WTC11 (cell line): ENCODE measurements at regions not wholly inside any gene's neighbourhood (a gene's known extent, or its start where the extent isn't known, plus 50 kb on each side); places are given as distances from the start of the nearest gene placed in this dataset.

ENCODE experiments used
- JUN ChIP-seq: sonication (generic); formaldehyde crosslinking; IDR thresholded peaks from 2 replicates; pipeline ENCODE4 v1.8.0; 2023; ENCODE audit warnings: mild to moderate bottlenecking, missing genetic modification reagents
- NFYB ChIP-seq: sonication (generic); formaldehyde crosslinking; conservative IDR thresholded peaks from 2 replicates; pipeline ENCODE4 v1.8.0; 2022; ENCODE audit warnings: low read depth, missing genetic modification reagents
- NR3C1 ChIP-seq: sonication (generic); formaldehyde crosslinking; conservative IDR thresholded peaks from 2 replicates; pipeline ENCODE4 v1.8.1; 2023; ENCODE audit warnings: low read depth, mild to moderate bottlenecking, missing genetic modification reagents
- RELA ChIP-seq: sonication (generic); formaldehyde crosslinking; IDR thresholded peaks from 2 replicates; pipeline ENCODE4 v1.8.1; 2022; ENCODE audit warnings: missing genetic modification reagents, mild to moderate bottlenecking, borderline replicate concordance
- TEAD4 ChIP-seq: sonication (generic); formaldehyde crosslinking; IDR thresholded peaks from 2 replicates; pipeline ENCODE4 v1.8.0; 2022; ENCODE audit warnings: mild to moderate bottlenecking, missing genetic modification reagents
- ZNF219 ChIP-seq: sonication (generic); formaldehyde crosslinking; IDR thresholded peaks from 2 replicates; pipeline ENCODE4 v1.8.0; 2023; ENCODE audit warnings: missing genetic modification reagents, mild to moderate bottlenecking, borderline replicate concordance
- TF ChIP-seq, protein P1 (sequence below): fragments of 200-600 bp; IDR thresholded peaks from 2 replicates; pipeline ENCODE4 v1.8.0; 2022; ENCODE audit warnings: antibody characterized with exemption
- TF ChIP-seq, protein P2 (sequence below): fragments of 250-450 bp; sonication (Bioruptor Pico); IDR thresholded peaks from 2 replicates; pipeline ENCODE4 v2.1.2; 2022; ENCODE audit warnings: mild to moderate bottlenecking, moderate library complexity
- TF ChIP-seq, protein P3 (sequence below): sonication (generic); formaldehyde crosslinking; IDR thresholded peaks from 2 replicates; pipeline ENCODE4 v1.8.0; 2022; ENCODE audit warnings: mild to moderate bottlenecking, missing genetic modification reagents
- TF ChIP-seq, protein P4 (sequence below): sonication (generic); formaldehyde crosslinking; IDR thresholded peaks from 2 replicates; pipeline ENCODE4 v1.8.1; 2022; ENCODE audit warnings: low read depth, mild to moderate bottlenecking, moderate library complexity, missing genetic modification reagents, borderline replicate concordance
- TF ChIP-seq, protein P5 (sequence below): fragments of 250-450 bp; sonication (Bioruptor Pico); conservative IDR thresholded peaks from 2 replicates; pipeline ENCODE4 v1.9.0; 2021; ENCODE audit warnings: mild to moderate bottlenecking

DNA sequence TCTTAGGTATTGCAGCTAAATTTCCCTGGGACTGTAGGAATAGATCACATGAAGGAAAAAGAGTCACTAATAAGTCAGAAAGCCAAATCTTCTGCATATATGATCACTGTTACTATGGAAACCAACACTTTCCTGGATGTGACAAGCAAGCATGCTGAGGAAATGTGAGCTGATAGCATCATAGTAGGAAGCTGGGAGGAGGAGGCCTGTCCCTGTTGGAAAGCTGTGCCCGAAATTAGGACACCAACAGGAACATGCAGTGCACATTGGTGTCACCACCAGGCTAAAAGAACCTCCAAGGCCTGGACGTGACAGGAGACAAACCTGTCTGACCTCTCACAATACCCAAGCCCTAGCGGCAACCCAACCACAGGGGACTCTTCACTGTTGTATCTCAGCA lies 181.9 kb upstream of the PCSK2 start:
- TF ChIP-seq, protein P1, sequence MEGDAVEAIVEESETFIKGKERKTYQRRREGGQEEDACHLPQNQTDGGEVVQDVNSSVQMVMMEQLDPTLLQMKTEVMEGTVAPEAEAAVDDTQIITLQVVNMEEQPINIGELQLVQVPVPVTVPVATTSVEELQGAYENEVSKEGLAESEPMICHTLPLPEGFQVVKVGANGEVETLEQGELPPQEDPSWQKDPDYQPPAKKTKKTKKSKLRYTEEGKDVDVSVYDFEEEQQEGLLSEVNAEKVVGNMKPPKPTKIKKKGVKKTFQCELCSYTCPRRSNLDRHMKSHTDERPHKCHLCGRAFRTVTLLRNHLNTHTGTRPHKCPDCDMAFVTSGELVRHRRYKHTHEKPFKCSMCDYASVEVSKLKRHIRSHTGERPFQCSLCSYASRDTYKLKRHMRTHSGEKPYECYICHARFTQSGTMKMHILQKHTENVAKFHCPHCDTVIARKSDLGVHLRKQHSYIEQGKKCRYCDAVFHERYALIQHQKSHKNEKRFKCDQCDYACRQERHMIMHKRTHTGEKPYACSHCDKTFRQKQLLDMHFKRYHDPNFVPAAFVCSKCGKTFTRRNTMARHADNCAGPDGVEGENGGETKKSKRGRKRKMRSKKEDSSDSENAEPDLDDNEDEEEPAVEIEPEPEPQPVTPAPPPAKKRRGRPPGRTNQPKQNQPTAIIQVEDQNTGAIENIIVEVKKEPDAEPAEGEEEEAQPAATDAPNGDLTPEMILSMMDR = no peak
- no peak for TF ChIP-seq ZNF219 (CRISPR knock-in tag)
- TF ChIP-seq NFYB (CRISPR knock-in tag) = no peak
- TF ChIP-seq, protein P2, sequence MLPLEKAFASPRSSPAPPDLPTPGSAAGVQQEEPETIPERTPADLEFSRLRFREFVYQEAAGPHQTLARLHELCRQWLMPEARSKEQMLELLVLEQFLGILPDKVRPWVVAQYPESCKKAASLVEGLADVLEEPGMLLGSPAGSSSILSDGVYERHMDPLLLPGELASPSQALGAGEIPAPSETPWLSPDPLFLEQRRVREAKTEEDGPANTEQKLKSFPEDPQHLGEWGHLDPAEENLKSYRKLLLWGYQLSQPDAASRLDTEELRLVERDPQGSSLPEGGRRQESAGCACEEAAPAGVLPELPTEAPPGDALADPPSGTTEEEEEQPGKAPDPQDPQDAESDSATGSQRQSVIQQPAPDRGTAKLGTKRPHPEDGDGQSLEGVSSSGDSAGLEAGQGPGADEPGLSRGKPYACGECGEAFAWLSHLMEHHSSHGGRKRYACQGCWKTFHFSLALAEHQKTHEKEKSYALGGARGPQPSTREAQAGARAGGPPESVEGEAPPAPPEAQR = no peak
- no peak for TF ChIP-seq NR3C1
- TF ChIP-seq, protein P3, sequence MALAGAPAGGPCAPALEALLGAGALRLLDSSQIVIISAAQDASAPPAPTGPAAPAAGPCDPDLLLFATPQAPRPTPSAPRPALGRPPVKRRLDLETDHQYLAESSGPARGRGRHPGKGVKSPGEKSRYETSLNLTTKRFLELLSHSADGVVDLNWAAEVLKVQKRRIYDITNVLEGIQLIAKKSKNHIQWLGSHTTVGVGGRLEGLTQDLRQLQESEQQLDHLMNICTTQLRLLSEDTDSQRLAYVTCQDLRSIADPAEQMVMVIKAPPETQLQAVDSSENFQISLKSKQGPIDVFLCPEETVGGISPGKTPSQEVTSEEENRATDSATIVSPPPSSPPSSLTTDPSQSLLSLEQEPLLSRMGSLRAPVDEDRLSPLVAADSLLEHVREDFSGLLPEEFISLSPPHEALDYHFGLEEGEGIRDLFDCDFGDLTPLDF (CRISPR knock-in tag) = no peak
- TF ChIP-seq JUN (CRISPR knock-in tag) = no peak
- TF ChIP-seq, protein P4, sequence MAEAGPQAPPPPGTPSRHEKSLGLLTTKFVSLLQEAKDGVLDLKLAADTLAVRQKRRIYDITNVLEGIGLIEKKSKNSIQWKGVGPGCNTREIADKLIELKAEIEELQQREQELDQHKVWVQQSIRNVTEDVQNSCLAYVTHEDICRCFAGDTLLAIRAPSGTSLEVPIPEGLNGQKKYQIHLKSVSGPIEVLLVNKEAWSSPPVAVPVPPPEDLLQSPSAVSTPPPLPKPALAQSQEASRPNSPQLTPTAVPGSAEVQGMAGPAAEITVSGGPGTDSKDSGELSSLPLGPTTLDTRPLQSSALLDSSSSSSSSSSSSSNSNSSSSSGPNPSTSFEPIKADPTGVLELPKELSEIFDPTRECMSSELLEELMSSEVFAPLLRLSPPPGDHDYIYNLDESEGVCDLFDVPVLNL (CRISPR knock-in tag) = no peak
- TF ChIP-seq, protein P5, sequence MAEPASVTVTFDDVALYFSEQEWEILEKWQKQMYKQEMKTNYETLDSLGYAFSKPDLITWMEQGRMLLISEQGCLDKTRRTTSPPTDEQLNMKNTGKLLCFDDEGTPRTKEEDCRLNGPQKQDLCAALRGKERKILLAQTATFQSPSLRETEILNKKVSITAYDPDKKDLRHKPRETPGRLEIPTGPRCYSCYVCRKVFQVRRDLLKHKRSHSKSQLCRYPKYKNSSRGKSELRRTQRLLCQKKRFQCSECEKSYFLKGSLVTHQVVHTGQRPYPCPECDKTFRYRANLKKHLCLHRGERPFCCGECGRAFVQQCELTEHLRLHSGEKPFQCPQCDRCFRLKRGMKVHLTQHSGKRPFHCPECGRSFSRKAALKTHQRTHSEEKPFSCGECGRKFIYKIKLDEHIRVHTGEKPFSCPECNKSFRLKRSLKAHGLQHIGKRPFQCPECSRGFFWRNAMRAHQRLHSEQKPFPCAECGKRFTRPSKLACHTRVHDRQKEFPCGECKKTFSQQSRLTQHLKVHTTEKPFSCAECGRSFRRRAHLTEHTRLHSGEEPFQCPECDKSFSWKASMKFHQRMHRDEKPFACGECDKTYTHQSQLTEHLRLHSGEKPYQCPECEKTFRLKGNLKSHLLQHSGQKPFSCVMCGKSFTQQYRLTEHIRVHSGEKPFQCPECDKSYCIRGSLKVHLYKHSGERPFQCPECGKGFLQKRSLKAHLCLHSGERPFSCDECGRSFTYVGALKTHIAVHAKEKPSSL (CRISPR knock-in tag) = no peak
- TF ChIP-seq TEAD4 = no peak
- no peak for TF ChIP-seq RELA (CRISPR knock-in tag)
